Fibroblast of lung (primary cell): ENCODE measurements at regions not wholly inside any gene's neighbourhood (a gene's known extent, or its start where the extent isn't known, plus 50 kb on each side); places are given as distances from the start of the nearest gene placed in this dataset.

ENCODE experiments used
- DNase-seq, 2 donors: peaks; one replicate each; pipeline versions ENCODE4 v3.0.0 to v3.0.0-alpha.2; 2010; ENCODE audit warnings: low read depth in 2 of 2
- H2AFZ ChIP-seq: 2 replicates; pipeline ENCODE4 v1.5.1; 2012; ENCODE audit warnings: low read length, control low read depth, inconsistent platforms
- H3K27ac ChIP-seq: 2 replicates; pipeline ENCODE4 v1.5.1; 2011; ENCODE audit warnings: low read length, control low read depth; ENCODE audit not compliant: insufficient read depth
- H3K27me3 ChIP-seq: 2 replicates; pipeline ENCODE4 v1.5.1; 2011; ENCODE audit warnings: mild to moderate bottlenecking, low read length; ENCODE audit not compliant: control insufficient read depth, insufficient read depth
- H3K36me3 ChIP-seq: 2 replicates; pipeline ENCODE4 v1.5.1; 2011; ENCODE audit warnings: low read length; ENCODE audit not compliant: control insufficient read depth, insufficient read depth
- H3K4me1 ChIP-seq: 2 replicates; pipeline ENCODE4 v1.5.1; 2011; ENCODE audit warnings: low read length; ENCODE audit not compliant: control insufficient read depth, insufficient read depth; ENCODE audit errors: extremely low read depth
- H3K4me2 ChIP-seq: 2 replicates; pipeline ENCODE4 v1.5.1; 2011; ENCODE audit warnings: low read length, control low read depth; ENCODE audit not compliant: insufficient read depth; ENCODE audit errors: extremely low read depth
- H3K4me3 ChIP-seq, 4 experiments: fragments of 200-600 bp in 1 of 4; sonication (generic) in 1 of 4; replicated peaks in 1 of 4; 2 replicates each; pipeline ENCODE4 v1.5.1; 2011 to 2016; ENCODE audit warnings: low read length in 4 of 4, low read depth in 3 of 4, mild to moderate bottlenecking in 3 of 4, control low read depth in 2 of 4, inconsistent platforms in 1 of 4, mixed read lengths in 1 of 4; ENCODE audit not compliant: insufficient read depth in 1 of 4; ENCODE audit errors: control extremely low read depth in 1 of 4
- H3K79me2 ChIP-seq: 2 replicates; pipeline ENCODE4 v1.5.1; 2012; ENCODE audit warnings: mild to moderate bottlenecking, low read length, inconsistent platforms; ENCODE audit not compliant: control insufficient read depth, insufficient read depth
- H3K9ac ChIP-seq: 2 replicates; pipeline ENCODE4 v1.5.1; 2011; ENCODE audit warnings: mild to moderate bottlenecking, low read length, control low read depth; ENCODE audit not compliant: insufficient read depth
- H3K9me3 ChIP-seq: 2 replicates; pipeline ENCODE4 v1.5.1; 2012; ENCODE audit warnings: low read depth, low read length; ENCODE audit not compliant: control insufficient read depth, insufficient read depth
- H4K20me1 ChIP-seq: 2 replicates; pipeline ENCODE4 v1.5.1; 2011; ENCODE audit warnings: low read length; ENCODE audit not compliant: control insufficient read depth, insufficient read depth; ENCODE audit errors: extremely low read depth
- EZH2 ChIP-seq: IDR thresholded peaks from 2 replicates; pipeline ENCODE4 v1.5.1; 2012; ENCODE audit warnings: low read length, control low read depth, mild to moderate bottlenecking; ENCODE audit errors: missing control alignments
- TF ChIP-seq, protein P1 (sequence below), 2 donors: IDR thresholded peaks in 1 of 2; conservative IDR thresholded peaks in 1 of 2; 1 replicate in 1 of 2; 2 replicates in 1 of 2; pipeline ENCODE4 v1.5.1; 2011 to 2012; ENCODE audit warnings: low read length in 2 of 2, control low read depth in 1 of 2, inconsistent platforms in 1 of 2, low read depth in 1 of 2, mild to moderate bottlenecking in 1 of 2

DNA sequence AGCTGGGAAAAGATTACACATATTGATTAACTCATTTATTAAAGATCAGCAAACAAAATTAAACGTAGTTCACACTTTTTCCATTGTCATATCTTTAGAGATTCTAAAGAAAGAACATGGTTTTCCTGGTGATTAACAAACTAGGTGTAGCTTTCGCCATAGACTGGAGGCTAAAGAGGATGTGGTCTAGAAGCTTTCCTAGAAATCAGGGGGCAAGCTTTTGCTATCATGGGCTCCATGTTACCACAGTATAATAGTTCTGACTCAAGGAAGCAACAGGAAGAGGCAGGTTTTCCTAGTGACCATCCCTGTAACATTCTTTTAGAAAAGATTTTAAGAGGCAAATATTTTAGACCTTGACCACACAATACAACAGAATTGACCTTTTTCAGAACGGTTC, 232.7 kb downstream of the METTL4 start:
- no peaks in the 10 kb centered on the region for H3K36me3 ChIP-seq
- no peaks in the 10 kb centered on the region for H4K20me1 ChIP-seq
- H3K4me2 ChIP-seq, result no peak overlapping the region
- no peak overlapping the region for H3K27ac ChIP-seq
- H3K79me2 ChIP-seq, result no peaks in the 10 kb centered on the region
- no peak overlapping the region for H2AFZ ChIP-seq
- H3K9ac ChIP-seq, result no peak overlapping the region
- H3K4me3 ChIP-seq, result no peak overlapping the region
- H3K9me3 ChIP-seq, result no peaks in the 10 kb centered on the region
- no peaks in the 10 kb centered on the region for H3K27me3 ChIP-seq
- no peak for DNase-seq
- H3K4me1 ChIP-seq, result no peaks in the 10 kb centered on the region
- TF ChIP-seq, protein P1, sequence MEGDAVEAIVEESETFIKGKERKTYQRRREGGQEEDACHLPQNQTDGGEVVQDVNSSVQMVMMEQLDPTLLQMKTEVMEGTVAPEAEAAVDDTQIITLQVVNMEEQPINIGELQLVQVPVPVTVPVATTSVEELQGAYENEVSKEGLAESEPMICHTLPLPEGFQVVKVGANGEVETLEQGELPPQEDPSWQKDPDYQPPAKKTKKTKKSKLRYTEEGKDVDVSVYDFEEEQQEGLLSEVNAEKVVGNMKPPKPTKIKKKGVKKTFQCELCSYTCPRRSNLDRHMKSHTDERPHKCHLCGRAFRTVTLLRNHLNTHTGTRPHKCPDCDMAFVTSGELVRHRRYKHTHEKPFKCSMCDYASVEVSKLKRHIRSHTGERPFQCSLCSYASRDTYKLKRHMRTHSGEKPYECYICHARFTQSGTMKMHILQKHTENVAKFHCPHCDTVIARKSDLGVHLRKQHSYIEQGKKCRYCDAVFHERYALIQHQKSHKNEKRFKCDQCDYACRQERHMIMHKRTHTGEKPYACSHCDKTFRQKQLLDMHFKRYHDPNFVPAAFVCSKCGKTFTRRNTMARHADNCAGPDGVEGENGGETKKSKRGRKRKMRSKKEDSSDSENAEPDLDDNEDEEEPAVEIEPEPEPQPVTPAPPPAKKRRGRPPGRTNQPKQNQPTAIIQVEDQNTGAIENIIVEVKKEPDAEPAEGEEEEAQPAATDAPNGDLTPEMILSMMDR (conservative IDR thresholded peaks at IDR 0.05 in 1 of 2, IDR thresholded peaks at IDR 0.05 in 1 of 2; ENCODE audit: low read depth in 1 of 2, low read length in 2 of 2), result no peak
- TF ChIP-seq EZH2, result no peak

DNA sequence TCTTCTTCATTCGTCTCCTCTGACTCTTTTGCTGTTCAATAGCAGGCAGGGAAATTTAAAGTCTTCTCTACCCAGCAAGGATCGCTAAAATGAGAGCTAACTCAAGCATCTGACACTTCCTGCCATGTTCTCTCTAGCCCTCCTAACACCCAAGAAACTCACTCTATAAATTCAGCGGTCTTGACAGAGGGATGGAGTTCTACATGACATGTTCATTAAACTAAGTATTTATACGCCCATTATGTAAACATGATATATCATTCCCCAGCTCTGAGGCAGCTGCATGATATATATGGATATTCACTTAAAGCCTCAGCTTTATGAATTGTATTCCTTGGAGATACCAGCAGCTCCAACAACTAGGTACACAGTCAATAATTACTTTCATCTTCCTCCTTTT, 231.0 kb downstream of the METTL4 start:
- no peak overlapping the region for H3K4me2 ChIP-seq
- H3K4me1 ChIP-seq, result no peaks in the 10 kb centered on the region
- TF ChIP-seq, protein P1 (conservative IDR thresholded peaks at IDR 0.05 in 1 of 2, IDR thresholded peaks at IDR 0.05 in 1 of 2; ENCODE audit: low read depth in 1 of 2, low read length in 2 of 2), result no peak
- no peak for TF ChIP-seq EZH2
- no peaks in the 10 kb centered on the region for H3K79me2 ChIP-seq
- DNase-seq, result no peak
- H3K9me3 ChIP-seq, result no peaks in the 10 kb centered on the region
- H3K27me3 ChIP-seq, result no peaks in the 10 kb centered on the region
- no peaks in the 10 kb centered on the region for H4K20me1 ChIP-seq
- H3K9ac ChIP-seq, result no peak overlapping the region
- H3K4me3 ChIP-seq, result no peak overlapping the region
- no peak overlapping the region for H2AFZ ChIP-seq
- H3K27ac ChIP-seq, result no peak overlapping the region
- no peaks in the 10 kb centered on the region for H3K36me3 ChIP-seq

DNA sequence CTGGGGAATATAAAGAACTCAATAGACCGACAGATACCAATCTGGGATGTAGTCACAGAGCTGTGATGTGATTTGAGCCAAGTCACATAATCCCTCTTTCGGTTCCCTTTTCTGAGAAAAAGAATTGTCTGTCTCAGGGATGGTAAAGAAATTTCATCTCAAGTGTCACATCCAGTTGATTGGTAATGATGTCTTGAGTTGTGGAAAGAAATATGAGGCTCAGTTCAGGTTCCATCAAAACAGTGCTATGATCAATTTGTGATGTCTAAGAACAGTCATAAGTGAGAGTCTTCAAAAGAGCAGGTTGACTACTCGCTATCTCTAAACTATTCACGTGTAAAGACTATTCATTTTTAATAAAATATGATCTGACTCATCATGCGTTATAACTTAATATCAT, 223.3 kb downstream of the METTL4 start:
- no peak overlapping the region for H3K4me3 ChIP-seq
- H3K27me3 ChIP-seq, result no peaks in the 10 kb centered on the region
- no peak for DNase-seq
- no peak overlapping the region for H3K27ac ChIP-seq
- TF ChIP-seq, protein P1 (conservative IDR thresholded peaks at IDR 0.05 in 1 of 2, IDR thresholded peaks at IDR 0.05 in 1 of 2; ENCODE audit: low read depth in 1 of 2, low read length in 2 of 2), result no peak
- no peak for TF ChIP-seq EZH2
- no peak overlapping the region for H3K4me2 ChIP-seq
- no peak overlapping the region for H2AFZ ChIP-seq
- H3K36me3 ChIP-seq, result no peaks in the 10 kb centered on the region
- H3K4me1 ChIP-seq, result no peaks in the 10 kb centered on the region
- no peaks in the 10 kb centered on the region for H3K9me3 ChIP-seq
- no peak overlapping the region for H3K9ac ChIP-seq
- no peaks in the 10 kb centered on the region for H3K79me2 ChIP-seq
- H4K20me1 ChIP-seq, result no peaks in the 10 kb centered on the region
